K562 (cell line): ENCODE measurements at regions not wholly inside any gene's neighbourhood (a gene's known extent, or its start where the extent isn't known, plus 50 kb on each side); places are given as distances from the start of the nearest gene placed in this dataset.

Source experiments
- ATAC-seq: fragments of 200-7000 bp; cut with Tn5 transposase; 3 replicates; pipeline ENCODE4 v1.9.1; 2020; ENCODE audit warnings: moderate library complexity
- BruUV-seq: library from RNA; stranded (reverse); fragments of 400-500 nt; replicated peaks from 2 replicates; lab custom pipeline; 2021; lab: Mats Ljungman, UMichigan
- CTCF ChIA-PET: fragments of 300-600 bp; formaldehyde crosslinking; extraction: SDS; loops from one replicate; lab custom pipeline; 2021; ENCODE audit warnings: low intra/inter-chr PET ratio; lab: Yijun Ruan, JAX
- POLR2A ChIA-PET: fragments of 300-600, 350-650 bp; sonication (Branson Sonifier 250); formaldehyde crosslinking; extraction: SDS; loops from one replicate; lab custom pipeline; 2021; ENCODE audit warnings: antibody characterized with exemption, inconsistent platforms; lab: Yijun Ruan, JAX
- DNase-seq, 4 experiments: peaks; one replicate each; pipeline versions ENCODE4 v3.0.0 to v3.0.0-alpha.2; 2011 to 2018; ENCODE audit warnings: low spot score in 3 of 4, mixed read lengths in 3 of 4; ENCODE audit errors: extremely low read depth in 1 of 4
- FAIRE-seq: peaks from 2 replicates; lab custom pipeline; 2011; peaks lifted over from hg19 to GRCh38; lab: Jason Lieb, UNC
- H2AFZ ChIP-seq: 2 replicates; pipeline ENCODE4 v1.6.0; 2011; ENCODE audit warnings: low read depth, low read length, control low read depth, inconsistent platforms
- H3K27ac ChIP-seq: fragments of 200-600 bp; 3 replicates; pipeline ENCODE4 v1.8.0; 2011; ENCODE audit warnings: low read depth, mild to moderate bottlenecking, control low read depth, inconsistent platforms, low read length, moderate library complexity, mixed read lengths; ENCODE audit errors: extremely low read depth
- H3K27me3 ChIP-seq, 2 experiments: fragments of 300-600 bp in 1 of 2; 2 replicates in 1 of 2; 3 replicates in 1 of 2; pipeline versions ENCODE4 v1.6.0 to v1.8.0; 2011; ENCODE audit warnings: inconsistent platforms in 2 of 2, low read length in 2 of 2, mild to moderate bottlenecking in 1 of 2, mixed read lengths in 1 of 2, moderate library complexity in 1 of 2; ENCODE audit not compliant: control insufficient read depth in 2 of 2, insufficient read depth in 2 of 2
- H3K36me3 ChIP-seq: fragments of 300-600 bp; 3 replicates; pipeline ENCODE4 v1.8.0; 2011; ENCODE audit warnings: mild to moderate bottlenecking, low read length, inconsistent platforms; ENCODE audit not compliant: control insufficient read depth, insufficient read depth
- H3K4me1 ChIP-seq, 2 experiments: fragments of 200-600 bp in 1 of 2; replicated peaks in 1 of 2; 2 replicates in 1 of 2; 3 replicates in 1 of 2; pipeline versions ENCODE4 v1.5.1 to v1.8.0; 2011; ENCODE audit warnings: inconsistent platforms in 2 of 2, low read length in 2 of 2, mild to moderate bottlenecking in 1 of 2, mixed read lengths in 1 of 2, moderate library complexity in 1 of 2; ENCODE audit not compliant: control insufficient read depth in 2 of 2, insufficient read depth in 2 of 2
- H3K4me2 ChIP-seq: 2 replicates; pipeline ENCODE4 v1.6.1; 2011; ENCODE audit warnings: low read length, control low read depth, inconsistent platforms, mixed read lengths; ENCODE audit not compliant: insufficient read depth
- H3K4me3 ChIP-seq: fragments of 200-600 bp; sonication (generic), shearing (Covaris generic); 2 replicates; pipeline ENCODE4 v1.5.1; 2016; ENCODE audit warnings: control low read depth, inconsistent platforms
- H3K79me2 ChIP-seq: fragments of 200-600 bp; 3 replicates; pipeline ENCODE4 v1.8.0; 2011; ENCODE audit warnings: low read length, inconsistent platforms; ENCODE audit not compliant: control insufficient read depth, insufficient read depth
- H3K9ac ChIP-seq, 2 experiments: 2 replicates each; pipeline versions ENCODE4 v1.6.0 to v1.6.1; 2011; ENCODE audit warnings: low read depth in 2 of 2, low read length in 2 of 2, control low read depth in 1 of 2, inconsistent platforms in 1 of 2, mild to moderate bottlenecking in 1 of 2, mixed read lengths in 1 of 2; ENCODE audit not compliant: insufficient read depth in 1 of 2
- H3K9me1 ChIP-seq: one replicate; pipeline ENCODE4 v1.6.0; 2011; ENCODE audit warnings: inconsistent platforms, mild to moderate bottlenecking, low read length, moderate library complexity; ENCODE audit not compliant: control insufficient read depth, insufficient read depth
- H3K9me3 ChIP-seq: replicated peaks from 2 replicates; pipeline ENCODE4 v1.5.1; 2011; ENCODE audit warnings: low read depth, low read length, inconsistent platforms; ENCODE audit not compliant: control insufficient read depth, insufficient read depth
- H4K20me1 ChIP-seq: replicated peaks from 2 replicates; pipeline ENCODE4 v1.6.1; 2011; ENCODE audit warnings: low read length, inconsistent platforms, mixed read lengths; ENCODE audit not compliant: control insufficient read depth, insufficient read depth
- CBFB ChIP-seq: sonication (generic); formaldehyde crosslinking; IDR thresholded peaks from 2 replicates; pipeline ENCODE4 v1.4.0; 2020; ENCODE audit warnings: mild to moderate bottlenecking, missing genetic modification reagents
- CCNT2 ChIP-seq: IDR thresholded peaks from 2 replicates; pipeline ENCODE4 v1.6.1; 2011; ENCODE audit warnings: borderline replicate concordance, low read depth, mild to moderate bottlenecking, moderate library complexity, mixed read lengths, low read length; ENCODE audit not compliant: insufficient read length; ENCODE audit errors: extremely low read depth
- CREBBP ChIP-seq: IDR thresholded peaks from one replicate; pipeline ENCODE4 v1.6.1; 2012; ENCODE audit warnings: low read depth, mild to moderate bottlenecking, control low read depth, inconsistent platforms, low read length
- CTCF ChIP-seq, 3 experiments: IDR thresholded peaks in 2 of 3; conservative IDR thresholded peaks in 1 of 3; 2 replicates each; pipeline ENCODE4 v1.5.1; 2011 to 2012; ENCODE audit warnings: low read length in 3 of 3, mild to moderate bottlenecking in 3 of 3, control low read depth in 2 of 3, improper control_type of control experiment in 1 of 3, inconsistent platforms in 1 of 3, low read depth in 1 of 3, mixed read lengths in 1 of 3, moderate library complexity in 1 of 3; ENCODE audit not compliant: insufficient read depth in 2 of 3
- EGR1 ChIP-seq: fragments of 450-650 bp; conservative IDR thresholded peaks from 2 replicates; pipeline ENCODE4 v1.6.1; 2017; ENCODE audit warnings: mild to moderate bottlenecking
- HDAC3 ChIP-seq: fragments of 450-650 bp; IDR thresholded peaks from 2 replicates; pipeline ENCODE4 v1.6.1; 2018; ENCODE audit warnings: borderline replicate concordance, mild to moderate bottlenecking, moderate library complexity; ENCODE audit not compliant: partially characterized antibody
- HNRNPUL1 ChIP-seq: fragments of 200-400 bp; formaldehyde crosslinking; IDR thresholded peaks from 2 replicates; pipeline ENCODE4 v1.6.1; 2017; ENCODE audit warnings: low read length
- KAT8 ChIP-seq: fragments of 450-650 bp; IDR thresholded peaks from 2 replicates; pipeline ENCODE4 v1.6.1; 2016; ENCODE audit warnings: low read depth, mild to moderate bottlenecking
- MAFG ChIP-seq: fragments of 450-650 bp; conservative IDR thresholded peaks from 2 replicates; pipeline ENCODE4 v1.6.1; 2016; ENCODE audit warnings: missing genetic modification characterization, missing compliant biosample characterization
- MYBL2 ChIP-seq, 2 experiments: fragments of 450-650 bp in 1 of 2; sonication (generic) in 1 of 2; formaldehyde crosslinking in 1 of 2; IDR thresholded peaks; 2 replicates each; pipeline versions ENCODE4 v1.6.1 to v1.8.1; 2017 to 2022; ENCODE audit warnings: borderline replicate concordance in 1 of 2, inconsistent platforms in 1 of 2, low read depth in 1 of 2, mild to moderate bottlenecking in 1 of 2, missing genetic modification reagents in 1 of 2, moderate library complexity in 1 of 2
- NFATC3 ChIP-seq: fragments of 450-650 bp; IDR thresholded peaks from 2 replicates; pipeline ENCODE4 v1.6.1; 2017; ENCODE audit warnings: mild to moderate bottlenecking
- PHF20 ChIP-seq: fragments of 450-650 bp; IDR thresholded peaks from 2 replicates; pipeline ENCODE4 v1.6.1; 2018; ENCODE audit not compliant: partially characterized antibody
- PML ChIP-seq: IDR thresholded peaks from 2 replicates; pipeline ENCODE4 v1.6.1; 2012; ENCODE audit warnings: low read length, inconsistent platforms
- PURB ChIP-seq: sonication (generic); formaldehyde crosslinking; IDR thresholded peaks from 2 replicates; pipeline ENCODE4 v1.9.0; 2021; ENCODE audit warnings: low read depth, mild to moderate bottlenecking, missing genetic modification reagents
- YY1 ChIP-seq, 3 experiments: IDR thresholded peaks; 2 replicates each; pipeline ENCODE4 v1.6.1; 2011; ENCODE audit warnings: low read length in 2 of 3, mild to moderate bottlenecking in 2 of 3, moderate library complexity in 2 of 3, borderline replicate concordance in 1 of 3, control low read depth in 1 of 3, low read depth in 1 of 3; ENCODE audit not compliant: insufficient read depth in 3 of 3, insufficient replicate concordance in 2 of 3, control insufficient read depth in 1 of 3, insufficient read length in 1 of 3; ENCODE audit errors: extremely low read depth in 1 of 3
- ZNF217 ChIP-seq: sonication (generic); formaldehyde crosslinking; IDR thresholded peaks from 2 replicates; pipeline ENCODE4 v1.8.0; 2022; ENCODE audit warnings: mild to moderate bottlenecking, missing genetic modification reagents
- ZNF3 ChIP-seq: fragments of 250-450 bp; sonication (Bioruptor Pico); IDR thresholded peaks from 2 replicates; pipeline ENCODE4 v1.5.0; 2021; ENCODE audit warnings: mild to moderate bottlenecking, moderate library complexity
- ZNF75A ChIP-seq: fragments of 450-650 bp; formaldehyde crosslinking; IDR thresholded peaks from 2 replicates; pipeline ENCODE4 v1.4.0; 2020; ENCODE audit warnings: mild to moderate bottlenecking
- WGBS: fragments of 100-300 bp; shearing (Covaris generic); methylation state at CpG from one replicate; pipeline ENCODE4 v1.1.6; 2016; ENCODE audit warnings: low coverage, mixed read lengths; ENCODE audit not compliant: insufficient coverage; ENCODE audit errors: missing lambda C conversion rate; 5-methylcytosine and 5-hydroxymethylcytosine counted together
- in situ Hi-C: fragments of 300-500 bp; cut with MboI; formaldehyde crosslinking; loops from 4 replicates; pipeline ENCODE4 v1.15.0; 2018; ENCODE audit warnings: inconsistent platforms, mixed read lengths
- intact Hi-C: fragments of 100-400 bp; cut with micrococcal nuclease; formaldehyde crosslinking; loops from 2 replicates; pipeline ENCODE4 v1.14.2; 2022

- CTCF ChIA-PET: no interaction called here
- in situ Hi-C loops (no loop called here), intact Hi-C loops (no loop called here)
- BruUV-seq: no TSS peak
- no peaks in the 10 kb centered on the region for H3K79me2 ChIP-seq
- TF ChIP-seq PHF20 (no peak), CTCF (IDR thresholded peaks at IDR 0.05 in 2 of 3, conservative IDR thresholded peaks at IDR 0.05 in 1 of 3; ENCODE audit: insufficient read depth in 2 of 3, low read depth in 1 of 3, low read length in 3 of 3) (no peak), CBFB (CRISPR knock-in tag) (no peak), MYBL2 (IDR thresholded peaks at IDR 0.05; ENCODE audit: low read depth) (no peak), MYBL2 (CRISPR knock-in tag; IDR thresholded peaks at IDR 0.05; ENCODE audit: borderline replicate concordance) (no peak), HDAC3 (no peak), ZNF75A (CRISPR knock-in tag) (no peak), HNRNPUL1 (no peak), NFATC3 (no peak), ZNF217 (no peak), ZNF3 (no peak), CREBBP (no peak), KAT8 (no peak), PURB (no peak), PML (no peak), MAFG (tag) (no peak), YY1 (IDR thresholded peaks at IDR 0.05; ENCODE audit: borderline replicate concordance in 1 of 3, control insufficient read depth in 1 of 3, extremely low read depth in 1 of 3, insufficient read depth in 3 of 3, insufficient read length in 1 of 3, insufficient replicate concordance in 2 of 3, low read depth in 1 of 3, low read length in 2 of 3) (no peak), CCNT2 (no peak), EGR1 (no peak)
- no peak for ATAC-seq
- no peaks in the 10 kb centered on the region for H4K20me1 ChIP-seq
- H3K9me1 ChIP-seq: no peaks in the 10 kb centered on the region
- POLR2A ChIA-PET: no interaction called here
- H3K9ac ChIP-seq: no peak overlapping the region
- under 1% methylated on average over 8 of the region's 8 CpGs for WGBS
- no peak overlapping the region for H3K4me3 ChIP-seq
- no peaks in the 10 kb centered on the region for H3K36me3 ChIP-seq
- no peak overlapping the region for H3K27ac ChIP-seq
- H3K9me3 ChIP-seq: no peaks in the 10 kb centered on the region
- no peaks in the 10 kb centered on the region for H3K4me1 ChIP-seq
- no peak overlapping the region for H3K4me2 ChIP-seq
- H2AFZ ChIP-seq: no peak overlapping the region
- FAIRE-seq: no peak
- no peaks in the 10 kb centered on the region for H3K27me3 ChIP-seq
- DNase-seq: no peak
These were observed 176.4 kb upstream of the BMP2 start for GRCh38 chr20:6590891-6591637.
